ENCODE measurements at regions not wholly inside any gene's neighbourhood (a gene's known extent, or its start where the extent isn't known, plus 50 kb on each side); places are given as distances from the start of the nearest gene placed in this dataset.

DNA sequence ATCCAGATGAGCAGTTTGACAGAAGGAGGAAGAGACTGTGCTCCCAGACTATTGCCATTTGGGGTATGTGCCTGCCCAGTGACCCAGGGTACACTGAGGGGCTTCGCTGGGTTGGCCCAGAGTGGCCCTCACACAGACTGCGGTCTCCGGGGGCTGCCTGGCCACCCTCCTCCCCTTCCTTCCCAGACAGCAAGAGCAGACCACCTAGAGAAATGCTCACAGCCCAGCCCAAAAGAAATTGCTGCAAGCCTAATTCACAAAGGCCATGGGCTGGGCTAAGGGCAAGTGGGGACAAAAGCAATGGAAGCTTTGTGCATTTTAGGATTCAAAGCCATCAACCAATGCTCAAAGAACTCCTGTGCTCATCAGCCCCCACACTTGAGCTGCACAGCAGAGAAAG is 277.6 kb downstream of the CDC5L start:
- no peak for DNase-seq

DNA sequence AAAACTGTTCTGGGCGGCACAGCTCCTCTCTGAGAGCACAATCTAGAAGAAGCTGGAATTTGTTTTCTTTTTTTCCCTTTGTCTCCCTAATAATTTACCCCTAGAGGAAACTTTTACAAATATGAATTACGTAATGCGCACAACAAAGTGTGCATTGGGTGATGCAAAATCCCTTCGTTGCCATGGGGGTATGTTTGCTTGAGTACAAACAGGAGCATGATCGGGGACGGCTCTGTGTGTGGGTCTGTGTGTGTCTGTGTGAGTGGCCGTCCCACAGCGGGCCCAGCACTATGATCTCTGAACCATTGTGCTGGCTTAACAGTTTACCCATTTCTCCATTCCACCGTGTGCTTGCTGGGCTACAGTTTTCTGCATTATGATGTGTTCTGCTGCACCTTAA is 278.2 kb downstream of the CDC5L start:
- DNase-seq: no peak

DNA sequence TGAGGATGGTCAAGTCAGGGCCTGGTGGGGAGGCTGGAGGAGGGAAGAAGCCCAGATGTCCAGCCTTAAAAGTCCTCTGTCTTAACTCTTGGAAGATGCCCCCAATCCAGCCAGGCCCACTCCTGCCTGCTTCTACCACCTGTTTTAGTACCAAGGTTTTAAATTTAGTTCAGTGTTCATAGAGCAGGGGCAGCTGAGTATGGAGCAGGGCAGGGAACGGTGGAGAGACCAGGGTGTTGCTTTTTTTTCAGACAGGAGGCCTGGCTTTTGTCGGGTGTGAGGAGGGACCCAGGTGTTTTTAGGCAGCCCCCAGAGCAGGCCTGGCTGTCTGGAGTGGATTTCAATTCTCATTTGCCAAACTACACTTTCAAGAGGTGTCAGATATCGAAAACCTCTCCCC is 278.8 kb downstream of the CDC5L start:
- no peak for DNase-seq

DNA sequence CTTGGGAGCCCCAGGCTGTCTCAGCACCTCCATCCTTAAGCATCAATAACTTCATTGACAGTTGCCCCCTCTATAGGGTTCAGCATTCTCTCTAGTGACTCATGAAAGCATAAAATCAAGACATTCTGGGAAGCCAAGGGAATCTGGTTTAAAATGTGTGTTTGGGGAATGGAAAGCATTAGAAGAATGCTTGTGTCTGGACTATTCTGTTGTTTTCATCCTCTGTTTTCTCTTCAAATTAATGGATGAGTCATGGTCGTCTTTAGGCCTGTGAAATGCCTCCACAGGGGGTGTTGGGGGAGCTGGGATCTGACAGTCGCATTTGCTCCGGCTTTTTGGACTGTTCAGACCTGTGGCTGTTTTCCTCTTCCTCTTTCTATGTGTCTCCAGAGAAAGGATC is 279.7 kb downstream of the CDC5L start:
- DNase-seq: no peak

DNA sequence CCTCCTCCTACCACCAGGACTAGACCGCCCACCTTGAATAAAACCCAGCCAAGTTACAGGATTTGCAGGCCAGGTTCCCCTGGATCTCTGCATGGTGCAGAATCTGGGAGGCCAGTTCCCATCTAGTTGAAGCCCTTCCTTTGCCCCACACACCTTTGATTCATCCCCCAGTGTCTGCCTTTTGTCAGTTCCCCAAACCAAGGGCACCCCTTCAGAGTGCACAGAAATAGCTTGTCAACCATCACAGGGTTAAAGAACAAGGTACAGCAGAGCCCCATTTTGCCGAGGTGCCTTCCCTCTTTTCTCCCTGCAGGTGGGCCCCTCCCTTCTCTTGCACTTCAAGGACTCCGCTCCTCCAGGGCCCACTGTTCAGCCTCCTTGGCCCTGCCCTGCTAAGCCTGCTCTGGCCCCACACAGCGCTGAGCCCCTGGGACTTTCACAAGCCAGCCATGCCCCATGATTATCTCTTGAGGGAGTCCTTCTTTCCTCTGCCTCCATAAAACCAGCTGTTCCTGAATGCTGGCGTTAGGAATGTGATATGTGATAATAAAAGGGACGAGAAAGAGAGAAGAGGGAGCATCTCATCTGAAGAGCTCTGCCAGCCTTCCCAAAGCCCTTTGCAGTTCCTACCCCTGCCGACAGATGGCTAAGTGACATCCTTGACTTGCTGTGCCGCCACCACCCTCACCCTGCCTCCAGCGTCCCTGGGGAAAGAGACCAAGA is 280.3 kb downstream of the CDC5L start:
- peak in 2 of 5 donors; percentile 6 to 13 for DNase-seq

DNA sequence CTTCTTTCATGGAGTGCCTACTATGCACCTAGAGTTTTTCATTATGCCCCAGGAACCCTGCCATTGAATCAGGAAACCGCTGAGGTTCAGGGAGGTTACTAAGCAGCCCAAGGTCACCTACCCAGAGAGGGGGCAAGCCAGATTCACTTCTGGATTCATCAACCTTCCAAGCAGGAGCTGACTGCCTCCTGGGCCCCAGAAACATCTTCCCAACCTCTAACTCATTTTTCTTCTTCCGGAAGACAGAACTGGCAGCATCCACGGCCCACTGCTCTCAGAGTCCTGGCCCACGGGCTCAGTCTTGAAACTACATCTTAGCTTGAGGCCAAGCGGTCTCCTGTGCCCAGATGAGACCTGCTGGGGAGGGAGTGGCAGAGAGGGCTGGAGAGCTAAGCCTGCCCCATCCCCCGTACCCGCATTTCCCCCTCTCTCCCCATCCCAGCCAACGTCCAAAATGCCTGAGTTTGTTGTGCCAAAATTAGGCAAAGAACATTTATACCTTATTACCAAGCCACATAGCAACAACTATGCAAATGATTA is 281.0 kb downstream of the CDC5L start:
- no peak for DNase-seq

DNA sequence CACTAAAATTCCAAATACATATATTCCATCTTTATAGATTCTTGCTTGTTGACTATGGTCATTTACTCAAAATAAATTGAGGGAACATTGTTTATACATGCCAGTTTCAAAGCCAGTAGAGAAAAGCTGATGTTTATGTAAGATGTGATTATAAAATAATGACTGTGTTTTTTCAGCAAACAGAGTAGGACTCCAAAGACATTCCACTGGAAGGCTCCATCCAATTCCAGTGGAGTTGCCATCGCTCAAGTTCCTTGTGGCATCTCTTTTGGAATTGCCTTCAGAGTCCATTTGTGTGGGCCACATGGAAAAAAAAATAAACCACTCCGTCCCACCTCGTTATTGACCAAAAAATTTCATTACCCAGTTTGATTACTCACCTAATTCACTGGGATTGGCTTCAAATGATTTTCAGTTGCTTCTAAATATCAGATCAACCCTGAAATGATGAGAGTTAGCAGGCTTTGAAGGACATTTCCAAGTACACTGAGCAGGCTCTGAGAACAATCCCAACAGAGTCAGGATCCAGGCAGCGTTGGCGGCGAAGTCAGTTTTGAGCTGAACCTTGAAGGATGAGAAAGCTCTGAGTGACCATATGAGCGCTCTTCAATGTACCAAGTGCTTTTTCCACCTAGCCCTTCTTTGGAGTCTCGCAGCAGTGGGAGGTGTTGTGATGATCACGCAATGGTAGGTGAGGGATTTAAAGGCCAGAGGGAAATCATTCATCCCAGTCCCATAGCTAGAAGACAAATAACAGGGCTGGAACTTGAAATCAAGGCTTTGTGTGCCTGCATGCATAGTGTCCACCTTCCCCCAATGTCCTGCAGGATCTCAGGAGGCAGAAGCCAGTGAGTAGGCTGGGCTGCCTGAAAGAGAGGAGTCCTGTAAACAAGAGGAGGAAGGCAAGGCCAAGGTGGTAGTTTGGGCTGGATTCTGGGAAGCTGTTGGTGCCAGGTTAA is 281.7 kb downstream of the CDC5L start:
- DNase-seq: no peak

DNA sequence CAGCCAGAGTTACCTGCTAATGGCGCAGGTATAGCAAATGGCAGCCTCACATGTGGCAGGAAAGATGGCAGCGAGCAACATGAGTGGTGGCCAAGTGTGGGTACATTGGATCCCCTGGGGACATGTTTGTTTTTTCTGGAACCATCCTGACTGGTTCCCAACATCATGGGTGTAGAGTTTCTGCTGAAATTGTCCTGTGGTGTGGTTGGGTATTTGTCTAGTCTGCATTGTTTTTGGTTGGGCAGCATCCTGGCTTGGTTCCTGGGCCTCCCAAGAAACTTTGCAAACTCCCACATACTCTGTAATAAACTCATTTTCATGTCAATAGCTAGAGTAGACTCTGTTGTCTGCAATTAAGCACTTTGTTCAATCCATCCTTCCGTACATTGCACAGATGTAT is 282.6 kb downstream of the CDC5L start:
- no peak for DNase-seq

DNA sequence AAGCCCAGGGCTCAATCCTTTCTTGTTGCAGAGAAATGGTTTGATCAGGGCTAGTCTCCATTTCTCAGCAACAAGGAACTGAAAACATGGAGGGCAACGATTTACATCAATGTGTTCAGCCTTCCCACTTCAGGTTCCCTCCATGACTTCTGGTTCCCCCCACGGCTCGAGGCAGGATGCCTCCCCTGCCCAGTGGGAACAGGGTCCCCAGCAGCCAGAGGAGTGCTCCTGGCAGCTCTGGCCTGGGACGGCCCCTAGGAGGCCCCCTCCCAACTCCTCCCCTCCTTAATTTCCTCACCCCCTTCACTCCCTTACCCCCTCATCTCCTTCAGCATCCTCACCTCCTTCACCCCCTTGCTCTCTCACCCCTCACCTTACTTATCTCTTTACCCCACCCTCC is 283.8 kb downstream of the CDC5L start:
- no peak for DNase-seq

DNA sequence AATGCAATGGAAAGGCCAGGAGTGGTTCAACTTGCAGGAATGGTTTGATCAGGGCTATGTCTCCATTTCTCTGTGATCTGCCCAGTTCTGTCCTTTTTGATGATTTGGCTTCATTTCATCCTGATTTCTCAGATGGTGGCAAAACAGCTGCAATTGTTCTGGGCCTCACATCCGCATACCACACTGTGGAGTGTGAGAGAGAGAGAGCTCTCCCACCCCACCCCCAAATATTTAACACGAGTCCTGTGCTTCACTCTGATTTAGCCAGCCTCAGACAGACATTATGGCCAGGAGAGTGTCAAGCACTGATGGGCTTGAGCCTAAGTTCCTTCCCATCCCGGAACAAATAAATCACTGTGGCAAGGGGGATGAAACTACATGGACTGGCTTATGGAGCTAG is 284.6 kb downstream of the CDC5L start:
- no peak for DNase-seq

DNA sequence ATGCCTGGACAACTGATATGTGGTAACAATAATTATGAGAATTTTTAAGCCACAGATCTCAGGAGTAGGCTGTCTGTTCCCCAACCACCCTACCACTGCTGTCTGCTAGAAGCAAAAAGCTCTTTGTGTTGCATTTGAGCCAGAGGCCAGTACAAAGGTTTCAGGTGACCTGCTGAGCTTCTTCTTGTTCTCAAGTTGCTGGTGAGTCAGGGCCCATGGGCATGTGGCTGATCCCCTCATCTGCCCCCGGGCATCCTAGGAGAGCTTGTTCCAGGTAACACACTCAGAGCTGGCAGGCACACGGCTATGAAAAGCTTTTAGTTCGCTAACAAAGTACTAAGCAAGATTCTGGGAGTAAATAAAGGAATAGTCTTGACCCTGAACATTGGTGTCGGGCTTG is 285.3 kb downstream of the CDC5L start:
- DNase-seq: no peak

DNA sequence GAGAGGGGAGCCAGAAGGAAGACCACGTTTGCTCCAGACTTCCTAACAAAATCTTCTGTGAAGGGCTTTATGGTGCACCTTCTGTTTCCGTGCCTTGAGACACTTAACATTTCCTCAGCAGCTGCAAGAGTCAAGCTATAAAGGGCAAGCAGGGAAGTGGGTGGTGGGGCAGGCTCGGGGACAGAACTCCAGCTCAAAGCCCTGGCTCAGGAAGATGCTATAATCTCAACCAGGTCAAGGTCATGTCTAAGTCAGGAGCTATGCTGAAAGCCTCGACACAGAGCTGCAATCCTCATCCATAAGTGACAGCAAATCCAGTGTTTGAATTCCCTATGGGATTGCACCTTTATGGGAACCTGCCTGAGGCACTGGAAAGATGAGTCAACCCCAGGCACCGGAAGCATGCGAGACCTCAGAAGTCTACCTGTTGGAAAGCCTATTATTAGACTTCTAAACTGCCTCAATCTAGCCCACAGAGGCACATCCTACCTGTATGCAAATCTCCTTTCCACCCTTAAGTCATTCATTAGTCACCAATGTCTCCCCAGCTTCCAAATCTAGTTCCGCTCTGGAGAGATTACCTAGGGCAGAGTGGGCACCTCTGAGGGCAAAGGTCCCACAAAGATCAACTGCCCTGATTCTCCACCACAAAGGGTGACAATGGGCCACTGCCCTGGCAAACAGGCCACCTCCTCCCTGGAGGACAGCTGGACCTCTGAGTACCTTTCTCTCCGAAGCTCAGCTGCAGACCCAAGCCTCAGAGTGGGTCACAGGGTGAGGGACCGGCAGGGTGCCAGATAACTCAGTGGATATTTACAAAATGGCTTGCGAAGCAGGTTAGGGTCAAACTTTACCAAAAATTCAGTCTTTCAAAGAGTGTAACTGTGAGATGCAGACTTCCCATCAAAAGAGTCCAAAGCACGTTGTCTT is 287.0 kb downstream of the CDC5L start:
- DNase-seq: no peak

DNA sequence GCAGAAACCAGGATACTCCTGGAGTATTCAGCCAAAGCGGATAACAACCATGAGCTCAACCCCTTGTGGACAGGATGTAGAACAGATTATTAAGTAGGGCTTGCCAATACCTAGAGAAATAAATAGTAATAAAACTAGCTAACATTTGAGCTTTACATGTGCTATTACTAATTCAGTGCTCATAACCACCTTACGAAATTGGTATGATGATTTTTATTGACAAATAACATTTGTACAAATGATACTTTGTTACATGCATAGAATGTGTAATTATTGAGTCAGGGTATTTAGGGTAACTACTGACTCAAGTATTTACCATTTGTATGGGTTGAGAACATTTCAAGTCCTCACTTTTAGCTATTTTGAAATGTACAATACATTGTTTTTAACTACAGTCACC is 287.9 kb downstream of the CDC5L start:
- no peak for DNase-seq

DNA sequence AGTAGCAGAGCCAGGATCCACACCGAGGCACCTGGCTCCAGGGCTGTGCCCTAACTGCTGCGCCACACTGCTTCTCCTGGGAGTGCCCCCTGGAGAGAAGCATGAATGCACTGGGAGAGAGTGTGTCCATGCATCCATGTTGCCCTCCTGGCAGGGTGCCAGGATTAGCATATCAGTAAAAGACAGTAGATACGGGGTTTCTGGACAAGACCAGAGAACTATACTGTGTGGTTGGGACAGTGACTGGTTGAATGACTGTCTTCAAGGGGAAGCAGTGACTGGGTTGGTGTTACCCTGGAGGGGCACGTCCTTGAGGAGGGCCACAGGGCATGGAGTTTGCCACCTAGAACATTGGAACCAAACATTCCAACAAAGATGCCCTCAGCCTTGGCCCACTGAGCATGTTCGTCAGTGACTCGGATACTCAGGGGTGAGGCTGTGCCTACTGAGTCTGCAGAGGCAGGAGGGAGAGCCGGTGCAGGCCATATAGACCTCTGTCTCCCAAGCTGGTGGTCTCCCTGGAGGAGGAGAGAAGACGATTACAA is 288.8 kb downstream of the CDC5L start:
- no peak for DNase-seq

DNA sequence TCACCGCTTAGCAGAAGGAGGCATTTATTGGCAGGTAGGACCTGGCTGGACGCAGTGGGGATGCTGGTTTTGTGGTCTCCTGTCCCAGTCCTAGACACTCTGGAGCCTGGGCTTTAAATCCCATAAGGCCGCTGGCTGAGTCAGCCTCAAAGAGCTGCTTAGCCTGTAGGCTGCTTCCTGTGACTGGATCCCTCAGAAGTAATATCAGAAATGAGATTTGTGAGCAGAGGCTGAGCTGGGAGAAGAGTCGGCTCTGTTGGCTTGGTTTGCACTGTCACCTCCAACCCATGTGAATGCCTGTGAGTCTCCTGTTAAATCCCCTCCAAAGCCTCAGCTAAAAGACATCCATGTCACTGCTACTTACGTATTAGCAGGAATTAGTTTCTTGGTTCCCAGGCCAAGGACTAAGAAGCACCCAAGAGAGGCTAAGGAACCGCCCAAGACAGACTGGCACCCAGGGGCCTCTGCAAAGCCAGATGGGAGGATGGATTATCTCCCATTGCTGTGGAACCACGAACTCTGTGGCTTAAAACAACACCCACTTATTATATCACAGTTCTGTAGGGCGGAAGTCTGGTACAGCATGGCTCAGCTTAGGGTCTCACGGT is 289.4 kb downstream of the CDC5L start:
- DNase-seq: no peak

DNA sequence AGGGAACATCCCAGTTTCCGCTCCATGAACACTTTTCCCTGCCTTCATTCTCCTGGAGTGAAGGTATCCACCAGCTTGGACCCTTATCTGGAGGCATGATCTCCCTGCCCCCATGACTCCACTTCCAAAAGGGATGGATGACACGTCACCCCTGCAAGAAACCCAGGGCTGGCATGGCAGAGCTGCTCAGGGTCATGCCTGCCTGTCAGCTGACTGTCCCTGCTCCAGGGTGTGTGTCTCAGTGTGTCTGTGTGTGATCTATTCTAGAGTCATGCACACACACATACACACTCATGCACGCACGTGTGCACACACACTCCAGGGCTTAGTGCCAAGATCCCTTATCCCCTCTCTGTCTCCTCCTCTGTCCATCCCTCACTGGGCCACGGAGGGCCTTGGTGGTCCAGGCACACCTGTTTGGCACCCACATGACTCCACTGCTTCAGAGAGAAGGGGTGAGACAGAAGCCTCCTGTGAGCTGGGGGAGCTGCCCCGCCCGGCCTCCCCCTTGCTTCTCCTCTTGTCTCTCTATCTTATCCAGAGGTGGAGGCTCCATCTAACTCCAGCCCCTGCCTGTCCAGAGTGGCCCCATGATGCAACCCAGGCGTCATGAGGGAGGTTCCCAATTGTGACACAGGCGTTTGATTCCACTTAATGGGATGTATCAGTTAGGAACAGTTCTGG is 290.9 kb downstream of the CDC5L start:
- DNase-seq: no peak

DNA sequence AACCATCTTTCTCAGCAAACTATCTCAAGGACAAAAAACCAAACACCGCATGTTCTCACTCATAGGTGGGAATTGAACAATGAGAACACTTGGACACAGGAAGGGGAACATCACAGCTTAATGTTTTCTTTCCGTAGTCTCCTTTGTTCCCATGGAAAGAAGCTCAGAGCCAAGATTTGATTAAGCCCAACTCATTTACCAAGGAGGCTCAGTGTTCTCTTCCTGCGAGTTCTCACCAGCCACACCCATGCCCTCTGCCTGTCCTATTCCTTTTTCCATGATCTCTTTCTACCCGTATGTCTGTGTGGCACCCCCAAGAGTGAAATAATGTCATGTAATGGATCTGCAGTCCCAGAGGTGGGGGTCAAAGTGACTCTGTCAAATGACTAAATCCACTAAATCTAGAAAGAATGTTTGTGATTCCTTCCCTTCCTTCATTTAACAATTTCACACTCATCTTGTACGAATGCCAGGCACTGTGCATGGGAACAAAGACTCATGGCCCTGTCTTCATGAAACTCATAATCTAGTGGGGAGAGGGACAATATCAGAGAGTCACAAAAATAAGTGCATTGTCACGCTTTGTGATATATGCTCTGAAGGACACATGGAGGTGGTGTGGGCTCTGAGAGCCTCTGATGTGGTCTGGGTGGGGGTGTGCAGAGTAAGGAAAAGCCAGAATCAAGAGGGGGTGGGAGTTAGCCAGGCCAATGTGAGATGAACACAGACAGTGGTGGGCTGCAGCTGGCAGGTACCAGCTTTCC is 292.1 kb downstream of the CDC5L start:
- DNase-seq: no peak

DNA sequence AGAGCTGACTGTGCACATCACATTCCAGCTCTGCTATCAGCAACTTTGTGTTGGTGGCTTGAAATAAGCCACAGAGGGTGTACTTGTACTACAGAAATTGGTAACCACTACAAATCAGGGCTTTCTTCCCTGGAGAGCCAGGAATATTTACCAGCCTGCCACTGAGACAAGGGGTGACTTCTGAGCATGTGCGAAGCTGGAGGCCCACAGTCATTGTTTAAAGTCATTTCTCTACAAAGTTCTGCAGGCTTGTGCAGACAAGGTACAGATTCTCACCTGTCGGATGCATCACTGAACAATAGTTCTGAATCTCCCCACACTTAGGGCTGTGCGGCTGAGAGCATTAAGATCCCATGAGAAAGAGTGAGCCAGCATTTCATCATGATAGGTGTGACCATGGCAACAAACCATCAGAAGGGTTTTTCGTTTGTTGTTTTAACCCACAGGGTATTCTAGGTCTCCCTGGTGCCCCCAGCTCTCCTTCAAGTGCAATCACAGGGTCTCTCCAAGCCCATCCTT is 292.8 kb downstream of the CDC5L start:
- no peak for DNase-seq

DNA sequence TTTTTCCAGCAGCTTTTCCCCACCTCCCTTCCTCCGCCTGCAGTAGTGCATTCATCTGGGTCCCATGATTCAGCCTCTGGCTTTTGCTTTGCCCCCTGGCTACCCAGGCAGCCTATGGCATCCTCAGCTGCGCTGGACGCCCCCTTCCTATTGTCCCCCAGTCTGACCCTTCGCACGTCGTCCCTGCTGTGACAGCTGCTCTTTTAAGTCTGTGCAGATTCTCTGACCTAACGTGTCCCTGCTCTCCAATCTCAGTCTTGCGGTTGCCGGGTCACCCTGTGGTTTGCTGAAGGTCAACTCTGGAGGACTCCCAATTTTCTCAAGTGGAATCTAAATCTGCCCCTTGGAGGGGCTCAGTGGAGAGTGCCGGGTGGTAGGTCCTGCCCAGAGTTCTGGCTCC is 294.3 kb downstream of the CDC5L start:
- no peak for DNase-seq

DNA sequence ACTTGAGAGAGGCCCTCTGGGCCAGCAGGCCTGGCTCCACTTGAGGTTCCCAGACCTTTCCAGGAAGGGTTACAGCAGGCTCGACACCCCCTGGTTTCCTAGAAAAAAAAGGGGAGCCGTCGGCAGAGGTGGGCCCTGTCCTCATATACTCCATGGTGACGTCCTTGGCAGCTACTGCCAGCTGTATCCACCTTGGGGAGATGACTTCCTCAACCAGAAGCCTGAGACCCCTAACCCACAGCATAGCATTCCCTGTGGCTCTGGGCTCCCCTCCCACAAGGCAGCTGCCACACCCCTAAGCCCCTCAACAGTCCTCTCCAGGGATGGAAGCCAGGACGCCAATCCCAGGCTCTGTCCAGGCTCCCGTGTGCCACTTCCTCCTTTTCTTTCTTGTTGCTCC is 294.8 kb downstream of the CDC5L start:
- DNase-seq: no peak

Data from T-helper 1 cell (primary cell).